SK-N-SH (cell line): ENCODE measurements at regions not wholly inside any gene's neighbourhood (a gene's known extent, or its start where the extent isn't known, plus 50 kb on each side); places are given as distances from the start of the nearest gene placed in this dataset.

Source experiments
- ELF1 ChIP-seq: IDR thresholded peaks from 2 replicates; pipeline ENCODE4 v1.4.0; 2012
- EP300 ChIP-seq, 2 experiments: IDR thresholded peaks; 2 replicates each; pipeline versions ENCODE4 v1.4.0 to v1.6.1; 2012; ENCODE audit warnings: borderline replicate concordance in 1 of 2, low read depth in 1 of 2, low read length in 1 of 2
- FOXM1 ChIP-seq: IDR thresholded peaks from 2 replicates; pipeline ENCODE4 v1.4.0; 2012; ENCODE audit warnings: low read depth, mild to moderate bottlenecking
- RAD21 ChIP-seq: IDR thresholded peaks from 2 replicates; pipeline ENCODE4 v1.6.1; 2012; ENCODE audit warnings: mild to moderate bottlenecking, low read length
- TF ChIP-seq, protein P1 (sequence below): IDR thresholded peaks from 2 replicates; pipeline ENCODE4 v1.4.0; 2012; ENCODE audit warnings: low read depth, borderline replicate concordance
- TF ChIP-seq, protein P2 (sequence below): fragments of 200-600 bp; sonication (generic); IDR thresholded peaks from 2 replicates; pipeline ENCODE4 v1.6.1; 2017; ENCODE audit warnings: antibody characterized with exemption, mild to moderate bottlenecking, moderate library complexity

DNA sequence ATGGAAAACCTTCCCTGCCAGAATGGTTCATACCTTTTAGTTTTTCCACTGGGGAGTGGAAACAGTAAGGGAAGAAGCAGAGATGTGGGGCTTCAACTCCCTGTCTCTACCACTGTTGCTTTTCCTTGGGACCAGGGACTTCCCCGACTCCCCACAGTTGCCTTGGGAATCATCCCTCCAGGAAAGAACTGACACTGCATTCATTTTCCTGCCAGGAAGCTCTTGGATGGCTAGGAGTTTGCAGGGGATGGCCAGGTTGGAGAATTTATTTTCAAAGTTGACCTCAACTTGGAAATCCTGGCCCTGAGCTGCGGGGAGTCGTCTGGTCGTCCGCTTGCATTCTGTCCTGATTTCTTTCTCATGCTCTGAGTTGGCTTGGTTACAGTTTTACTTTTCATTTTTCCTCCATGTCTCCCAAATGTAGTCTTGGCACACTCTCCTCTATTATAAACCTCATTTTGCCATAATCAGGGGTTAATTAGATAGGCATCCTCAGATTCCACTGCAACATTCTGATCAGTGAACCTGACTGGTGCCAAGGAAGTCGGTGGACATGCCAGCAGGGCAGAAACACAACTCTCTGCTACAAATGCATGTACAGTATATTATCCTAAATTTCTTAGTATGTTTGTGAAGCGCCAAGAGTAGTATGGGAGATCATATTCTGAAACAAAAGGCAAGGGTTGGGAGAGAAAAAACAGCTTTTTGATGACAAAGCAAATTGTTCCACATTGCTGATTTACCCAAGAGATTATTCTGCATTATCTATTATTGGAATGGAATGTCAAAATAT, 220.5 kb upstream of the XYLT1 start:
- no peak for TF ChIP-seq RAD21
- TF ChIP-seq ELF1, result no peak
- no peak for TF ChIP-seq EP300 (IDR thresholded peaks at IDR 0.05; ENCODE audit: borderline replicate concordance in 1 of 2, low read depth in 1 of 2, low read length in 1 of 2)
- TF ChIP-seq, protein P1, sequence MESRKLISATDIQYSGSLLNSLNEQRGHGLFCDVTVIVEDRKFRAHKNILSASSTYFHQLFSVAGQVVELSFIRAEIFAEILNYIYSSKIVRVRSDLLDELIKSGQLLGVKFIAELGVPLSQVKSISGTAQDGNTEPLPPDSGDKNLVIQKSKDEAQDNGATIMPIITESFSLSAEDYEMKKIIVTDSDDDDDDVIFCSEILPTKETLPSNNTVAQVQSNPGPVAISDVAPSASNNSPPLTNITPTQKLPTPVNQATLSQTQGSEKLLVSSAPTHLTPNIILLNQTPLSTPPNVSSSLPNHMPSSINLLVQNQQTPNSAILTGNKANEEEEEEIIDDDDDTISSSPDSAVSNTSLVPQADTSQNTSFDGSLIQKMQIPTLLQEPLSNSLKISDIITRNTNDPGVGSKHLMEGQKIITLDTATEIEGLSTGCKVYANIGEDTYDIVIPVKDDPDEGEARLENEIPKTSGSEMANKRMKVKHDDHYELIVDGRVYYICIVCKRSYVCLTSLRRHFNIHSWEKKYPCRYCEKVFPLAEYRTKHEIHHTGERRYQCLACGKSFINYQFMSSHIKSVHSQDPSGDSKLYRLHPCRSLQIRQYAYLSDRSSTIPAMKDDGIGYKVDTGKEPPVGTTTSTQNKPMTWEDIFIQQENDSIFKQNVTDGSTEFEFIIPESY, result no peak
- TF ChIP-seq, protein P2, sequence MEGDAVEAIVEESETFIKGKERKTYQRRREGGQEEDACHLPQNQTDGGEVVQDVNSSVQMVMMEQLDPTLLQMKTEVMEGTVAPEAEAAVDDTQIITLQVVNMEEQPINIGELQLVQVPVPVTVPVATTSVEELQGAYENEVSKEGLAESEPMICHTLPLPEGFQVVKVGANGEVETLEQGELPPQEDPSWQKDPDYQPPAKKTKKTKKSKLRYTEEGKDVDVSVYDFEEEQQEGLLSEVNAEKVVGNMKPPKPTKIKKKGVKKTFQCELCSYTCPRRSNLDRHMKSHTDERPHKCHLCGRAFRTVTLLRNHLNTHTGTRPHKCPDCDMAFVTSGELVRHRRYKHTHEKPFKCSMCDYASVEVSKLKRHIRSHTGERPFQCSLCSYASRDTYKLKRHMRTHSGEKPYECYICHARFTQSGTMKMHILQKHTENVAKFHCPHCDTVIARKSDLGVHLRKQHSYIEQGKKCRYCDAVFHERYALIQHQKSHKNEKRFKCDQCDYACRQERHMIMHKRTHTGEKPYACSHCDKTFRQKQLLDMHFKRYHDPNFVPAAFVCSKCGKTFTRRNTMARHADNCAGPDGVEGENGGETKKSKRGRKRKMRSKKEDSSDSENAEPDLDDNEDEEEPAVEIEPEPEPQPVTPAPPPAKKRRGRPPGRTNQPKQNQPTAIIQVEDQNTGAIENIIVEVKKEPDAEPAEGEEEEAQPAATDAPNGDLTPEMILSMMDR, result no peak
- TF ChIP-seq FOXM1, result no peak
